GM11168 (cell line): ENCODE measurements at regions not wholly inside any gene's neighbourhood (a gene's known extent, or its start where the extent isn't known, plus 50 kb on each side); places are given as distances from the start of the nearest gene placed in this dataset.

Experiments
- in situ Hi-C: fragments of 300-500 bp; cut with MboI; formaldehyde crosslinking; loops from one replicate; pipeline ENCODE4 v1.12.0; 2022; ENCODE audit warnings: low sequenced_read_pairs; ENCODE audit not compliant: unreplicated experiment

- in situ Hi-C loops = no loop called here
These were observed 212.3 kb downstream of the DKK1 start for GRCh38 chr10:52526251-52526823.

DNA sequence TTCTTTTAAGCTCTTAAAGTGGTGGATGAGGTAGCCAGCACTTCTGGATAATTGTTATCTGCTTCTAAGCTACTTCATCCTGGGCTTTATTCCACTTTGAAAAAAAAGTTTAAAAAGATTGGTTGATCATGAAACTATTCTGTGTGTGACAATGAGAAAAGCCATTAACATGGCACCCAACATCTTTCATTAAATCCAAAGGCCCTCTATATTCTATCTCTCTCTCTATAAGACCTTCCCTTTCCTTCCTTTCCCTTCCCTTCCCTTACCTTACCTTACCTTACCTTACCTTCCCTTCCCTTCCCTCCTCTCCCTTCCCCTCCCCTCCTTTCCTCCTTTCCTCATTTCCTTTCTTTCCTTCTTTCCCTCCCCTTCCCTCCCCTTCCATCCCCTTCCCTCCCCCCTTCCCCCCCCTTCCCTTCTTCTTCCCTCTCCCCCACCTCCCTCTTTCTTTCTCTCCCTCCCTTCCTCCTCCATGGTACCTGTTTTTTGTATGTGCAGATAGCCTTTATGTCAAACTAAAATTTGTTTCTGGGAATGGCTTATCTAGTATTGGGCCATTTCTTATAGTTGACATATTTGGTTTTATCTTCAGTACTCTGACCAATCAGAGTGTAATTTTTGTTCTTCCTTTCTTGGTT, 218.7 kb downstream of the DKK1 start:
- in situ Hi-C loops = no loop called here

- in situ Hi-C loops = no loop called here
These were observed 219.9 kb downstream of the DKK1 start for GRCh38 chr10:52533986-52534385.

DNA sequence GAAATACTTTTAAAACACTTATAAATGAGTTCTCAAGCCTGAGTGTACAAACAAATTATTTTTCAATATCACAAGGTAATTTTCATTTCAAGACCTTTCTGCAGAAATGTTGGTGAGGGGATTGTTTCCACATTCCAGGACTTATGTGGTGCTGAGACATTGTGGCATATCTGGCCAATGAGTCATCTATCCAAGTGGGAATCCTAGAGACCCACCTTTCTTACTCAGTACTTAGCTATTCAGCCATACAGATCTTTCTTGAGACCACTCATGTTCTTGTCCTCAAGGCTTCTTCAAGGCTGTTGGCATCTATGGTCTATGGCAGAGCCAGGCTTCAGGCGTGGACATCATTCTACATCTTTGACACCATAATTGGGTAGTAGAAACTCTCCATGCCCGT, 225.4 kb downstream of the DKK1 start:
- in situ Hi-C loops = no loop called here

DNA sequence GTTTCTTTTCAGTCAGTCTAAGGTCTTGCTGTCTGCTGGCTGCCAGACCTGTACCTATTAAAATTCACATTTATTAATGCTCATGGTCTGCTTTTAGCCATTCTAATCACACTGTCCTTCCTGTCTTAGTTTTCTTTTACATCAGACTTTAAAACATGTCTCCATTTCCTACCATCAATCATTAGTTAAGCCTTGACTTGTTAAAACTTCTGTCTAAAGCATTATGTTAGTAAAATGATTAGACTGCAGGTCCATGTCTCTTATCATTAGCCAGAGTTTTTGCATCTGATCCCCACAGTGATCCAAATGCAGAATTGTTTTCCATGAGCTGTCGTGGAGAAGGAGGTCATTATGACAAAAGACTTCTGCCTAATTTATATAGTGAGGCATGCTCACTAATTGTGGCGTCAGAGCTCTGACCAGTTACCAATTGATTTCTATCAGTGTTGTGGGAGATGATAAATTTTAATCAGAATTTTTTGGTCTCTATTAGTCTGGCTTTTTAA, 226.5 kb downstream of the DKK1 start:
- in situ Hi-C loops = no loop called here

DNA sequence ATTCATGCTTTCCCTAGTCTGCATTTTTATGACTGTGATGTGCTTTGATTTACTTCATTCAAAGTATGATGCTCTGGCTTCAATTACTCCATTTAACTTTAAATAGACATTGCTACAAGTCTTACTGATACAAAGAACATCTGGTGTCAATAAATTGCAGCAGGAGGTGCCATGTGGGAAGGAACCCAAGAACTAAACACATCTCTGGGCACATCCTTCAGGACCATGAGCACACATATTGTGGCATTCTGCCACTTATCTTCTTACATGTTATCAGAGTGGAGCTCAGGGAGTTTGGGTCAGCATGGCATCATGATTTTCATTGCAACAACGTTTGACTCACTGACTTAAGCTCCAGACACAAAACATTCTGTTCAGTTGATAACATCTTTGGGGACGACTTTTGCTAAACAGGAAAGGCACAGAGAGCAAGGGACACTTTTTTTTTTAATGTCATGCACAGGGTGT, 227.0 kb downstream of the DKK1 start:
- in situ Hi-C loops = no loop called here

DNA sequence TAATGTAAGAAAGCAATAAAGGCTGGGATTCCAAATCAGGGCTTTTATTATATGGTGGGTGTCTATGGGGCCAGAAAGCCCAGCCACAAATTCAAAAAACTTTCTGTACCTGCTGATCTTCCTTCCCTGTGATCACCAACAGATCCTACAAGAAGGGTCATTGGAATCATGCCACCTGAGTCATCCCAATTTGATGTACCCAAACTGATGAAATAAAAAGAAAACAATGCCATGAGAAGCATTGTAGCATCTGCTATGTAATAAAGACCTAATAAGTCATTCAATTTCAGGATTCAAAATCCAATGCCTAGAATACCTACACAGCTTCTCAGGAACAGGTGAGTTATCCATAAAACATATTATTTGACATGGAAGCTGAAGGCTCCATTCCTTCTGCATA, 228.8 kb downstream of the DKK1 start:
- in situ Hi-C loops = no loop called here

GRCh38 chr10:52551046-52551445, 221.5 kb downstream of the MBL2 start:
- in situ Hi-C loops = no loop called here

GRCh38 chr10:52558090-52558489, 214.5 kb downstream of the MBL2 start:
- in situ Hi-C loops = no loop called here

DNA sequence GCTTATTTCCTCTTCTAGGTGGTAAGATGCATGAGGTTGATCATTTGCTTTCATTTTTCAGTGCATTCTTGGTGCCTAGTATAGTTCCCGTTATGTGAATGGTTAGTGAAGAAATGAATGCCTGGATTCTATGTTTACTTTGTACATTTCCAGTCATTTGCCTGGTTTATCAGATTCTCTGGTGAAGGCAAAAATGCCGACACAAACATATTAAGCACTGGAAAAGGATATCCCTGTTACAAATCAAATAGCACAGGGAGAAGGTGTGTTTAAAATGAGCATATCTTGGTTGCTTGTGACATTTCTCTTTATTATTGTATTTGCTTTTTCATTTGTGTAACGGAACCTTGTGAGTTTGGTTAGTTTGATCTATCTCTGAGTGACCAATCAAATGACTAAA, 211.3 kb downstream of the MBL2 start:
- in situ Hi-C loops = no loop called here

- in situ Hi-C loops = no loop called here
These were observed 209.2 kb downstream of the MBL2 start for GRCh38 chr10:52563360-52563759.

DNA sequence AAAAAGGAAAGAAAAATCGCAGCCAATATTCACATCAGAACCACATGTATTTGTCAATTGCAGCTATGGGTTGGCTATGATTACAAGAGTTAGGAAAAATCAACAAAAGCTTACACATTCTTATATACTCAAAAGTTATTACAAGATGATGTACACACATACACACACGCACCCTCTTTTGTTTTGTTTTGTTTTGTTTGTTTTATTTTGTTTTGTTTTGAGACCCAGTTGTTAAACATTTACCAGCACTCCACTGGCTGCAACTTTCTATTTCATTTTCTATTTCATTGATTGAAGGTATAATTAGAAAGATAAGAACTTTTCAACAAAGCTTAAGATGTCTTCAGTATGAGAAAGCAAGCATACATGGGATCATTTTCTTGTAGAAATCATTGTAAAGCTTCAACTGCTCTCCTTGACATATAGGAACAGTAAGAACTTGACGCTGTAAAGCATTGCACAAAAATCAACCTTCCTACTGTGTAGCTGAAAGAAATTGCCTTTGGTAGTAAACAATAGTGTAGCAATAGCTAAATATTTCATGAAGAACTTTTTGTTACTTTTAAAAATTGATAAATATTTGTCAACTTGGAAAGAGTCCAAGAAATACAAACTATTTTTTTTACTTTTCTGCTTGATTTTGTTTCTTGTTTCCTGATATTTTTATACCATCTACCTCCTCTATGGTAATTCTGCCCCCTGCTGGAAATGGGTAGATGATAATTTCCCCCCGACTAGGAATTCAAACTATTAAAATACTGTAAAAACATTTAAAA, 205.9 kb downstream of the MBL2 start:
- in situ Hi-C loops = no loop called here

GRCh38 chr10:52567247-52567580, 205.4 kb downstream of the MBL2 start:
- in situ Hi-C loops = no loop called here

GRCh38 chr10:52568309-52568708, 204.3 kb downstream of the MBL2 start:
- in situ Hi-C loops = no loop called here

GRCh38 chr10:52570490-52570889, 202.1 kb downstream of the MBL2 start:
- in situ Hi-C loops = no loop called here

DNA sequence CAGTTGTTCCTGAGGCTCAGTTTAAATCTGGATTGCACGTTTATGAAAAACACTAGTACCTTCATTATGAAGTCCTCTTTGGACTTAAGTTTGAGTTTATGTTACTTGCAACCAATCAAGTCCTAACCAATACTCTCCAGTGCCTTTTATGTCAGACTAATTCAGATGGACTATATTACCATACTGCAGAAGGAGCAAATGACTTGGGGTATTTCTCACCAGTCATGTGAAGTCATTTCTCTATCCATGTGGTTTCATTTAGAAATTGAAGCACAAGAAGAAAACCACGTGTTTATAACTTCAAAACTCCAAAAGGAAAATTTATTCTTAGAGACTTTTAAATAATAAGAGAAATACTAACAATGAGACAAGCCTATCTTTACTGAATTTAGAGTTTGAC, 201.6 kb downstream of the MBL2 start:
- in situ Hi-C loops = no loop called here

- in situ Hi-C loops = no loop called here
These were observed 200.9 kb downstream of the MBL2 start for GRCh38 chr10:52571516-52572182.

DNA sequence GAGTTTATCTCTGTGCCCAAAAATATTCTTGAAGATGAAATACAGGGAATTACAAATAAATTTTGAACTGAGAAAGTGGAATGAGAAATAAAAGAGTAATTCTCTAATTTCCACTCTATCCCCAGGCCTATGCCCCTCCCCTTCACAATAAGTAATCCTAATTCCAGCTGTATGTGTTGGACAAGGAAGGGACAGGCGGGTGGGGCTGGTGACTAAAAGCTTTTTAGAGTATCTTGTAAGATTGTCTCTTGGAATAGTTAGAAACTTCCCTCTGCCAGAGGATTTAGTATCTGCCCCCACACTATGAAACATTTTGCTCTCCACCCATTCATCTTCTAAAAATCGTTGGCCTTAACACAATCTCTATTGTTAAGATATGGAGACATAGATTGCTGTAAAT, 199.2 kb downstream of the MBL2 start:
- in situ Hi-C loops = no loop called here

DNA sequence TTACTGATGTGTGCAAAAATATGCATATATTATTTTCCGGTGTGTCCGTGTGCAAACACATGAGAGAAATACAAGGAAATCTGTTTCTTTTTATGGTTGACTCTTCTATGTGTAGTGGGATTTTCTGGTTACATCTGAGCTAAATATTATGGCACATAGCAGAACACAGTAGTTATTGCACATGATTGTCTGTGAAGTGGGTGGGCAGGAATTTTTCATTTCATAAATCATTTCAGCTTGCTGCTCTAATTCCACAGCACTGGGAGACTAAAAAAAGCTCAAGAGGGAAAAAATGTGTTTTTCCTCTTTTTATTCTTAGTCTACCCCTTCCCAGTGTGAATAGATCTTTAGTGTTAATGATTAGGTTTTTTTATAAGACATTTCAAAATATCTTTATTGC, 197.9 kb downstream of the MBL2 start:
- in situ Hi-C loops = no loop called here

DNA sequence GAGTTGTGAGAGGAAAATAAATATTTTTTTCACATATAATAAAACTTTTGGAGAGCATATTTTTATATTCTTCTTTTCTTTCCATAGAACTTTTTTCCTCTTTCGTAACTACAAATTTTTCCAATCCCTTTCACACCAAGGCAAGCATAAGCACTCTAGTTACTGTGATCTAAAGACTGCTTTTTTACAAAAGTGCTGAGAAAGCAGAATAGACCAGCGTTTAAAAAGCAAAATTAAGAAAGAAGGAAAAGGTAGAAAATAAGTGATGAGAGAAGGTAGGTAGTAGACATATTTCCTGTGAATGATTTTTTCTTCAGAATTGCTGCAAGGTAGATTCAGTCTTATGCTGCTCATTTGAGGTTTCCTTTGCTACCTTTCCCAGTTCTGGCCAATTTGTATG, 195.5 kb downstream of the MBL2 start:
- in situ Hi-C loops = no loop called here

- in situ Hi-C loops = no loop called here
These were observed 193.6 kb downstream of the MBL2 start for GRCh38 chr10:52578871-52579405.
